WTC11 (cell line): ENCODE measurements at regions not wholly inside any gene's neighbourhood (a gene's known extent, or its start where the extent isn't known, plus 50 kb on each side); places are given as distances from the start of the nearest gene placed in this dataset.

Experiments
- ATAC-seq: fragments of 200-7000 bp; cut with Tn5 transposase; 2 replicates; pipeline ENCODE4 v1.10.0; 2021; ENCODE audit warnings: mild to moderate bottlenecking, moderate library complexity
- CTCF ChIA-PET: fragments of 300-600 bp; sonication (Branson Sonifier 250); formaldehyde crosslinking; loops from one replicate; lab custom pipeline; 2021; ENCODE audit warnings: antibody characterized with exemption; lab: Charles Lee
- POLR2A ChIA-PET: fragments of 350-600 bp; sonication (Branson Sonifier 250); formaldehyde crosslinking; loops from one replicate; lab custom pipeline; 2021; ENCODE audit warnings: antibody characterized with exemption; lab: Charles Lee
- DNase-seq: peaks from one replicate; pipeline ENCODE4 v3.0.0; 2021; ENCODE audit warnings: low spot score
- H3K27ac Mint-ChIP-seq: 2 replicates; pipeline ENCODE4 v1.8.0; 2021; ENCODE audit warnings: mixed read lengths
- H3K27me3 Mint-ChIP-seq: 2 replicates; pipeline ENCODE4 v1.8.0; 2021; ENCODE audit warnings: low read depth, mild to moderate bottlenecking, moderate library complexity, mixed read lengths
- H3K36me3 Mint-ChIP-seq: 2 replicates; pipeline ENCODE4 v1.8.0; 2021; ENCODE audit warnings: mixed read lengths
- H3K4me1 Mint-ChIP-seq: 2 replicates; pipeline ENCODE4 v1.8.0; 2022; ENCODE audit warnings: mixed read lengths
- H3K4me3 Mint-ChIP-seq: 2 replicates; pipeline ENCODE4 v1.8.0; 2021; ENCODE audit warnings: mild to moderate bottlenecking, moderate library complexity, mixed read lengths
- H3K9me3 Mint-ChIP-seq: 2 replicates; pipeline ENCODE4 v1.8.0; 2021; ENCODE audit warnings: mixed read lengths
- CREB1 ChIP-seq: sonication (generic); formaldehyde crosslinking; IDR thresholded peaks from 2 replicates; pipeline ENCODE4 v1.8.0; 2023; ENCODE audit warnings: mild to moderate bottlenecking, missing genetic modification reagents
- ELF4 ChIP-seq: sonication (generic); formaldehyde crosslinking; IDR thresholded peaks from 2 replicates; pipeline ENCODE4 v1.8.1; 2022; ENCODE audit warnings: low read depth, mild to moderate bottlenecking, moderate library complexity, missing genetic modification reagents
- IRF2 ChIP-seq: sonication (generic); formaldehyde crosslinking; IDR thresholded peaks from 2 replicates; pipeline ENCODE4 v1.8.0; 2022; ENCODE audit warnings: low read depth, missing genetic modification reagents, borderline replicate concordance
- KAT7 ChIP-seq: sonication (generic); formaldehyde crosslinking; IDR thresholded peaks from 2 replicates; pipeline ENCODE4 v1.8.1; 2023; ENCODE audit warnings: missing genetic modification reagents, mild to moderate bottlenecking, borderline replicate concordance
- RORB ChIP-seq: fragments of 250-450 bp; sonication (Bioruptor Pico); IDR thresholded peaks from 2 replicates; pipeline ENCODE4 v1.9.0; 2021; ENCODE audit warnings: mild to moderate bottlenecking
- SMAD4 ChIP-seq: sonication (generic); formaldehyde crosslinking; IDR thresholded peaks from 2 replicates; pipeline ENCODE4 v1.8.0; 2022; ENCODE audit warnings: mild to moderate bottlenecking, missing genetic modification reagents
- ZNF138 ChIP-seq: sonication (generic); formaldehyde crosslinking; conservative IDR thresholded peaks from 2 replicates; pipeline ENCODE4 v1.8.1; 2022; ENCODE audit warnings: mild to moderate bottlenecking, moderate library complexity, missing genetic modification reagents
- ZNF396 ChIP-seq: fragments of 250-450 bp; sonication (Bioruptor Pico); IDR thresholded peaks from 2 replicates; pipeline ENCODE4 v1.8.0; 2021; ENCODE audit warnings: mild to moderate bottlenecking, moderate library complexity, borderline replicate concordance
- TF ChIP-seq, protein P1 (sequence below): fragments of 250-450 bp; sonication (Bioruptor Pico); IDR thresholded peaks from 2 replicates; pipeline ENCODE4 v1.8.0; 2021; ENCODE audit warnings: mild to moderate bottlenecking
- TF ChIP-seq, protein P2 (sequence below): fragments of 250-450 bp; sonication (Bioruptor Pico); IDR thresholded peaks from 2 replicates; pipeline ENCODE4 v1.9.0; 2021; ENCODE audit warnings: mild to moderate bottlenecking
- TF ChIP-seq, protein P3 (sequence below): fragments of 250-450 bp; sonication (Bioruptor Pico); IDR thresholded peaks from 2 replicates; pipeline ENCODE4 v2.1.2; 2022; ENCODE audit warnings: mild to moderate bottlenecking, moderate library complexity
- TF ChIP-seq, protein P4 (sequence below): sonication (generic); formaldehyde crosslinking; IDR thresholded peaks from 2 replicates; pipeline ENCODE4 v1.8.0; 2022; ENCODE audit warnings: mild to moderate bottlenecking, missing genetic modification reagents
- TF ChIP-seq, protein P5 (sequence below): sonication (generic); formaldehyde crosslinking; IDR thresholded peaks from 2 replicates; pipeline ENCODE4 v1.8.1; 2023; ENCODE audit warnings: mild to moderate bottlenecking, missing genetic modification reagents
- TF ChIP-seq, protein P6 (sequence below): sonication (generic); formaldehyde crosslinking; IDR thresholded peaks from 2 replicates; pipeline ENCODE4 v1.8.0; 2022; ENCODE audit warnings: mild to moderate bottlenecking, missing genetic modification reagents
- TF ChIP-seq, protein P7 (sequence below): sonication (generic); formaldehyde crosslinking; IDR thresholded peaks from 2 replicates; pipeline ENCODE4 v1.8.1; 2023; ENCODE audit warnings: mild to moderate bottlenecking, missing genetic modification reagents

DNA sequence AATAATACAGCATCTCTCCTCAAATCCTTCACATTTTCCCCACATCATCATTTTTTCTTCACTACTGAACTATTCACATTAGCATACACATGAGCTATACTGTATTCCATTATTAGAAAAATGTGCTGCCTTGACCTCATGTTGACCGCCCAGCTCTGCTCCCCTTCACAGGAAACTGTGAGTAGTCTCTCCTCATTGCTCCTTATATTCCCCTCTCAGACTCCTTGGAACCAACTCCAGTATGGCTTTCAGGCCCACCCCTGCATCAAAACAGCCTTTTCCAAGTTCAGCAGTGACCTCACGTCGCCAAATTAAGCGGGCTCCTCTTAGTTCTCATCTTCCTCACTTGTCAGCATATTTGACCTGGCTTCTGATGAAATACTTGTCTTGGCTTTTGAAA, 59.2 kb upstream of the SPAG17 start:
- H3K9me3 Mint-ChIP-seq, result peaks cover 16% of the 10 kb centered on the region
- no peak overlapping the region for H3K27ac Mint-ChIP-seq
- CTCF ChIA-PET, result no interaction called here
- DNase-seq, result no peak
- peaks cover 11% of the 10 kb centered on the region for H3K36me3 Mint-ChIP-seq
- no peak overlapping the region for H3K4me3 Mint-ChIP-seq
- H3K27me3 Mint-ChIP-seq, result peaks cover 7% of the 10 kb centered on the region
- H3K4me1 Mint-ChIP-seq, result peaks cover 16% of the 10 kb centered on the region
- POLR2A ChIA-PET, result no interaction called here
- no peak for ATAC-seq
- TF ChIP-seq CREB1 (CRISPR knock-in tag), result no peak

DNA sequence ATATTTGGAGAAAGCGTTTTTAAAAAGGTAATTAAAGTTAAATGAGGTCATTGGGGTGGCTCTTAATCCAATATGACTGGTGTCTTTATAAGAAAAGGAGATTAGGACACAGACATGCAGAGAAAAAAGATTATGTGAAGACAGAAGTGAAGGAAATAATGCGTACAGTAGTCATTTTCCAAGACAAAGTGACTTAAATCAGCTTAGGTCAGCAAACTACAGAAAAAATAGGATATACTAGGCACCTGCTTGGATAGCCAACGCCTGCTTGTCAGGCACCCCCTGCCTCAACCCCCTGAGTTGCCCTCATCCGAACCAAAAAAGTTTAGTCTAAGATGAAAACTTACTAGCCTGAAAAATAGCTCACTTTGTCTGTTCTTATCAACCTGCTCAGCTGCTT, 58.2 kb upstream of the SPAG17 start:
- H3K9me3 Mint-ChIP-seq, result peaks cover 23% of the 10 kb centered on the region
- H3K4me1 Mint-ChIP-seq, result peaks cover 9% of the 10 kb centered on the region
- TF ChIP-seq, protein P1, sequence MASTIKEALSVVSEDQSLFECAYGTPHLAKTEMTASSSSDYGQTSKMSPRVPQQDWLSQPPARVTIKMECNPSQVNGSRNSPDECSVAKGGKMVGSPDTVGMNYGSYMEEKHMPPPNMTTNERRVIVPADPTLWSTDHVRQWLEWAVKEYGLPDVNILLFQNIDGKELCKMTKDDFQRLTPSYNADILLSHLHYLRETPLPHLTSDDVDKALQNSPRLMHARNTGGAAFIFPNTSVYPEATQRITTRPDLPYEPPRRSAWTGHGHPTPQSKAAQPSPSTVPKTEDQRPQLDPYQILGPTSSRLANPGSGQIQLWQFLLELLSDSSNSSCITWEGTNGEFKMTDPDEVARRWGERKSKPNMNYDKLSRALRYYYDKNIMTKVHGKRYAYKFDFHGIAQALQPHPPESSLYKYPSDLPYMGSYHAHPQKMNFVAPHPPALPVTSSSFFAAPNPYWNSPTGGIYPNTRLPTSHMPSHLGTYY (CRISPR knock-in tag), result no peak
- no peak for TF ChIP-seq KAT7 (CRISPR knock-in tag)
- TF ChIP-seq IRF2 (CRISPR knock-in tag), result no peak
- TF ChIP-seq, protein P2, sequence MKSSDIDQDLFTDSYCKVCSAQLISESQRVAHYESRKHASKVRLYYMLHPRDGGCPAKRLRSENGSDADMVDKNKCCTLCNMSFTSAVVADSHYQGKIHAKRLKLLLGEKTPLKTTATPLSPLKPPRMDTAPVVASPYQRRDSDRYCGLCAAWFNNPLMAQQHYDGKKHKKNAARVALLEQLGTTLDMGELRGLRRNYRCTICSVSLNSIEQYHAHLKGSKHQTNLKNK (CRISPR knock-in tag), result no peak
- TF ChIP-seq, protein P3, sequence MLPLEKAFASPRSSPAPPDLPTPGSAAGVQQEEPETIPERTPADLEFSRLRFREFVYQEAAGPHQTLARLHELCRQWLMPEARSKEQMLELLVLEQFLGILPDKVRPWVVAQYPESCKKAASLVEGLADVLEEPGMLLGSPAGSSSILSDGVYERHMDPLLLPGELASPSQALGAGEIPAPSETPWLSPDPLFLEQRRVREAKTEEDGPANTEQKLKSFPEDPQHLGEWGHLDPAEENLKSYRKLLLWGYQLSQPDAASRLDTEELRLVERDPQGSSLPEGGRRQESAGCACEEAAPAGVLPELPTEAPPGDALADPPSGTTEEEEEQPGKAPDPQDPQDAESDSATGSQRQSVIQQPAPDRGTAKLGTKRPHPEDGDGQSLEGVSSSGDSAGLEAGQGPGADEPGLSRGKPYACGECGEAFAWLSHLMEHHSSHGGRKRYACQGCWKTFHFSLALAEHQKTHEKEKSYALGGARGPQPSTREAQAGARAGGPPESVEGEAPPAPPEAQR, result no peak
- TF ChIP-seq RORB (CRISPR knock-in tag), result no peak
- TF ChIP-seq, protein P4, sequence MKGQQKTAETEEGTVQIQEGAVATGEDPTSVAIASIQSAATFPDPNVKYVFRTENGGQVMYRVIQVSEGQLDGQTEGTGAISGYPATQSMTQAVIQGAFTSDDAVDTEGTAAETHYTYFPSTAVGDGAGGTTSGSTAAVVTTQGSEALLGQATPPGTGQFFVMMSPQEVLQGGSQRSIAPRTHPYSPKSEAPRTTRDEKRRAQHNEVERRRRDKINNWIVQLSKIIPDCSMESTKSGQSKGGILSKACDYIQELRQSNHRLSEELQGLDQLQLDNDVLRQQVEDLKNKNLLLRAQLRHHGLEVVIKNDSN (CRISPR knock-in tag), result no peak
- TF ChIP-seq, protein P5, sequence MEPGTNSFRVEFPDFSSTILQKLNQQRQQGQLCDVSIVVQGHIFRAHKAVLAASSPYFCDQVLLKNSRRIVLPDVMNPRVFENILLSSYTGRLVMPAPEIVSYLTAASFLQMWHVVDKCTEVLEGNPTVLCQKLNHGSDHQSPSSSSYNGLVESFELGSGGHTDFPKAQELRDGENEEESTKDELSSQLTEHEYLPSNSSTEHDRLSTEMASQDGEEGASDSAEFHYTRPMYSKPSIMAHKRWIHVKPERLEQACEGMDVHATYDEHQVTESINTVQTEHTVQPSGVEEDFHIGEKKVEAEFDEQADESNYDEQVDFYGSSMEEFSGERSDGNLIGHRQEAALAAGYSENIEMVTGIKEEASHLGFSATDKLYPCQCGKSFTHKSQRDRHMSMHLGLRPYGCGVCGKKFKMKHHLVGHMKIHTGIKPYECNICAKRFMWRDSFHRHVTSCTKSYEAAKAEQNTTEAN, result no peak
- TF ChIP-seq, protein P6, sequence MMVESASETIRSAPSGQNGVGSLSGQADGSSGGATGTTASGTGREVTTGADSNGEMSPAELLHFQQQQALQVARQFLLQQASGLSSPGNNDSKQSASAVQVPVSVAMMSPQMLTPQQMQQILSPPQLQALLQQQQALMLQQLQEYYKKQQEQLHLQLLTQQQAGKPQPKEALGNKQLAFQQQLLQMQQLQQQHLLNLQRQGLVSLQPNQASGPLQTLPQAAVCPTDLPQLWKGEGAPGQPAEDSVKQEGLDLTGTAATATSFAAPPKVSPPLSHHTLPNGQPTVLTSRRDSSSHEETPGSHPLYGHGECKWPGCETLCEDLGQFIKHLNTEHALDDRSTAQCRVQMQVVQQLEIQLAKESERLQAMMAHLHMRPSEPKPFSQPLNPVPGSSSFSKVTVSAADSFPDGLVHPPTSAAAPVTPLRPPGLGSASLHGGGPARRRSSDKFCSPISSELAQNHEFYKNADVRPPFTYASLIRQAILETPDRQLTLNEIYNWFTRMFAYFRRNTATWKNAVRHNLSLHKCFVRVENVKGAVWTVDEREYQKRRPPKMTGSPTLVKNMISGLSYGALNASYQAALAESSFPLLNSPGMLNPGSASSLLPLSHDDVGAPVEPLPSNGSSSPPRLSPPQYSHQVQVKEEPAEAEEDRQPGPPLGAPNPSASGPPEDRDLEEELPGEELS (CRISPR knock-in tag), result no peak
- no peak for TF ChIP-seq ZNF138 (CRISPR knock-in tag)
- TF ChIP-seq CREB1 (CRISPR knock-in tag), result no peak
- TF ChIP-seq, protein P7, sequence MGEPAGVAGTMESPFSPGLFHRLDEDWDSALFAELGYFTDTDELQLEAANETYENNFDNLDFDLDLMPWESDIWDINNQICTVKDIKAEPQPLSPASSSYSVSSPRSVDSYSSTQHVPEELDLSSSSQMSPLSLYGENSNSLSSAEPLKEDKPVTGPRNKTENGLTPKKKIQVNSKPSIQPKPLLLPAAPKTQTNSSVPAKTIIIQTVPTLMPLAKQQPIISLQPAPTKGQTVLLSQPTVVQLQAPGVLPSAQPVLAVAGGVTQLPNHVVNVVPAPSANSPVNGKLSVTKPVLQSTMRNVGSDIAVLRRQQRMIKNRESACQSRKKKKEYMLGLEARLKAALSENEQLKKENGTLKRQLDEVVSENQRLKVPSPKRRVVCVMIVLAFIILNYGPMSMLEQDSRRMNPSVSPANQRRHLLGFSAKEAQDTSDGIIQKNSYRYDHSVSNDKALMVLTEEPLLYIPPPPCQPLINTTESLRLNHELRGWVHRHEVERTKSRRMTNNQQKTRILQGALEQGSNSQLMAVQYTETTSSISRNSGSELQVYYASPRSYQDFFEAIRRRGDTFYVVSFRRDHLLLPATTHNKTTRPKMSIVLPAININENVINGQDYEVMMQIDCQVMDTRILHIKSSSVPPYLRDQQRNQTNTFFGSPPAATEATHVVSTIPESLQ, result no peak
- no peak for TF ChIP-seq SMAD4 (CRISPR knock-in tag)
- no peak for TF ChIP-seq ZNF396
- no peak for TF ChIP-seq ELF4

More for the DNA sequence above, 58.2 kb upstream of the SPAG17 start:
- DNase-seq (no peak), ATAC-seq (no peak)
- H3K27me3 Mint-ChIP-seq, result peaks cover 7% of the 10 kb centered on the region
- POLR2A ChIA-PET, result no interaction called here
- H3K36me3 Mint-ChIP-seq, result peaks cover 21% of the 10 kb centered on the region
- CTCF ChIA-PET, result interaction anchor here (0.6 kb wide), 1 partner anchor 246 kb away, joined by 3 read pairs; no protein-coding TSS in a partner anchor
- no peak overlapping the region for H3K27ac Mint-ChIP-seq
- no peak overlapping the region for H3K4me3 Mint-ChIP-seq
